Right lobe of liver (tissue), 4 donors: ENCODE measurements at regions not wholly inside any gene's neighbourhood (a gene's known extent, or its start where the extent isn't known, plus 50 kb on each side); places are given as distances from the start of the nearest gene placed in this dataset.

Experiments
- POLR2A ChIP-seq: fragments of 450-650 bp; IDR thresholded peaks from one replicate; pipeline ENCODE4 v1.6.1; 2017; ENCODE audit warnings: antibody characterized with exemption, mild to moderate bottlenecking
- TF ChIP-seq, protein P1 (sequence below), 4 donors: fragments of 200-600 bp in 3 of 4; fragments of 450-650 bp in 1 of 4; IDR thresholded peaks; one replicate each; pipeline versions ENCODE4 v1.5.1 to v1.8.0; 2016 to 2022; ENCODE audit warnings: antibody characterized with exemption in 4 of 4, mild to moderate bottlenecking in 2 of 4
- donor health status: DM: no; HTN: no; CAD: no.
- donor health status: DM: no; HTN: no; CAD: no.
- donor health status: DM: no; HTN: yes; CAD: no.

DNA sequence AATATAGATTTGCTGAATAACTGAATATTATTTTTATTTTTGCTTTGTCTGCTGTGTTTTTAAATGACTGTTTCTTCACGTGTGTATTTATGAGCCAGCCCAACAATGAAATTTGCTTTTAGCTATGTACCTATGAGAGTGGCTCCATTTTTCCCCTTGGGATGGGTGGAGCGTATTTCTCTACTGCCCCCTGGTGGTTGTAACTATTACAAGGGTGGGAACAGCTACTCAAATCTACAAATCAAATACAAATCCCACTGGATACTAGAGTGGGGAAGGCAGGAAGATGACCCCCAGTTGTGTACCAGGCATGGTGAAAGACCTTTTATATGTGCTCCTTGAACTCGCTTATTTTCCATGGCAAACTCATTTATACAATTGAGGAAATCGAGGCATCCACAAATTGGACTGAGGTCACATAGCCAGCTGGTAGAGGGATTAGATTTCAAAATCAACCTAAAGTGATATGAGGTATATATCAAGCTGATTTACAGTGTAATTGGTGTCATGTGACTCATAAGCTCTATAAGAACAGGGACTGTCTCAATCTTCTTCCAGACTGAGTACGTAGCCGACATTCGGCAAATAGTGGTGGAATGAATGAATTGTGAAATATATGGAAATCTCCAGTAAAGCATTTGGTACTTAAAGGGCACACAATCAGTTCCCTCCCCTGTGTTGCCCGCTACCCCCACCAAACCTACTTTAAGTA lies 69.5 kb upstream of the VEPH1 start:
- TF ChIP-seq, protein P1, sequence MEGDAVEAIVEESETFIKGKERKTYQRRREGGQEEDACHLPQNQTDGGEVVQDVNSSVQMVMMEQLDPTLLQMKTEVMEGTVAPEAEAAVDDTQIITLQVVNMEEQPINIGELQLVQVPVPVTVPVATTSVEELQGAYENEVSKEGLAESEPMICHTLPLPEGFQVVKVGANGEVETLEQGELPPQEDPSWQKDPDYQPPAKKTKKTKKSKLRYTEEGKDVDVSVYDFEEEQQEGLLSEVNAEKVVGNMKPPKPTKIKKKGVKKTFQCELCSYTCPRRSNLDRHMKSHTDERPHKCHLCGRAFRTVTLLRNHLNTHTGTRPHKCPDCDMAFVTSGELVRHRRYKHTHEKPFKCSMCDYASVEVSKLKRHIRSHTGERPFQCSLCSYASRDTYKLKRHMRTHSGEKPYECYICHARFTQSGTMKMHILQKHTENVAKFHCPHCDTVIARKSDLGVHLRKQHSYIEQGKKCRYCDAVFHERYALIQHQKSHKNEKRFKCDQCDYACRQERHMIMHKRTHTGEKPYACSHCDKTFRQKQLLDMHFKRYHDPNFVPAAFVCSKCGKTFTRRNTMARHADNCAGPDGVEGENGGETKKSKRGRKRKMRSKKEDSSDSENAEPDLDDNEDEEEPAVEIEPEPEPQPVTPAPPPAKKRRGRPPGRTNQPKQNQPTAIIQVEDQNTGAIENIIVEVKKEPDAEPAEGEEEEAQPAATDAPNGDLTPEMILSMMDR (IDR thresholded peaks at IDR 0.05), result peak; percentile 61 to 73 (median 68)
- no peak for TF ChIP-seq POLR2A
